GM19238 (cell line): ENCODE measurements at regions not wholly inside any gene's neighbourhood (a gene's known extent, or its start where the extent isn't known, plus 50 kb on each side); places are given as distances from the start of the nearest gene placed in this dataset.
"Not testable (repeated sequence)": the region's sequence is repeated elsewhere in the genome, so short reads cannot be mapped to it uniquely, and the experiment has no call there.

Experiments used
- DNase-seq: peaks from one replicate; pipeline ENCODE4 v3.0.0; 2011; ENCODE audit warnings: low spot score; ENCODE audit not compliant: insufficient read length

GRCh38 chr18:39274535-39274934 lies 1708.9 kb upstream of the CELF4 start:
- no peak for DNase-seq

GRCh38 chr18:39272230-39272629 lies 1706.6 kb upstream of the CELF4 start:
- no peak for DNase-seq

GRCh38 chr18:39271654-39272053 lies 1706.1 kb upstream of the CELF4 start:
- DNase-seq, result no peak

- DNase-seq, result no peak
Observed at GRCh38 chr18:39260565-39260964, 1695.0 kb upstream of the CELF4 start.

- no peak for DNase-seq
Observed at GRCh38 chr18:39259736-39260135, 1694.1 kb upstream of the CELF4 start.

GRCh38 chr18:39244242-39244641 lies 1678.6 kb upstream of the CELF4 start:
- DNase-seq, result no peak

GRCh38 chr18:39241534-39241933 lies 1675.9 kb upstream of the CELF4 start:
- DNase-seq, result no peak

GRCh38 chr18:39238981-39239660 lies 1673.5 kb upstream of the CELF4 start:
- no peak for DNase-seq

GRCh38 chr18:39235118-39235719 lies 1669.6 kb upstream of the CELF4 start:
- no peak for DNase-seq

- DNase-seq, result no peak
Observed at GRCh38 chr18:39232937-39233336, 1667.3 kb upstream of the CELF4 start.

- DNase-seq, result no peak
Observed at GRCh38 chr18:39232490-39232889, 1666.9 kb upstream of the CELF4 start.

GRCh38 chr18:39230086-39230803 lies 1664.6 kb upstream of the CELF4 start:
- DNase-seq, result no peak

GRCh38 chr18:39227769-39228168 lies 1662.2 kb upstream of the CELF4 start:
- DNase-seq, result not testable (repeated sequence)

- DNase-seq, result no peak
Observed at GRCh38 chr18:39225373-39225772, 1659.8 kb upstream of the CELF4 start.

- no peak for DNase-seq
Observed at GRCh38 chr18:39223283-39223682, 1657.7 kb upstream of the CELF4 start.

GRCh38 chr18:39215920-39216319 lies 1650.3 kb upstream of the CELF4 start:
- DNase-seq, result no peak

GRCh38 chr18:39211461-39211860 lies 1645.9 kb upstream of the CELF4 start:
- DNase-seq, result no peak

- DNase-seq, result no peak
Observed at GRCh38 chr18:39209173-39209572, 1643.6 kb upstream of the CELF4 start.

- no peak for DNase-seq
Observed at GRCh38 chr18:39208729-39209128, 1643.1 kb upstream of the CELF4 start.

- DNase-seq, result no peak
Observed at GRCh38 chr18:39208190-39208589, 1642.6 kb upstream of the CELF4 start.

- DNase-seq, result not testable (repeated sequence)
Observed at GRCh38 chr18:39206398-39207103, 1641.0 kb upstream of the CELF4 start.
